Endothelial cell of umbilical vein (primary cell): ENCODE measurements at regions not wholly inside any gene's neighbourhood (a gene's known extent, or its start where the extent isn't known, plus 50 kb on each side); places are given as distances from the start of the nearest gene placed in this dataset.

Experiments
- BruUV-seq: library from RNA; stranded (reverse); fragments of 400-500 nt; replicated peaks from 2 replicates; lab custom pipeline; 2021; lab: Mats Ljungman, UMichigan
- CTCF ChIA-PET: fragments of 300-600, 350-600 bp; sonication (Branson Sonifier 250); formaldehyde crosslinking; loops from one replicate; lab custom pipeline; 2021; ENCODE audit warnings: antibody characterized with exemption, inconsistent platforms; lab: Charles Lee
- POLR2A ChIA-PET: fragments of 300-600, 350-600 bp; sonication (Branson Sonifier 250); formaldehyde crosslinking; loops from one replicate; lab custom pipeline; 2021; ENCODE audit warnings: antibody characterized with exemption, inconsistent platforms; lab: Charles Lee
- DNase-seq: peaks from one replicate; pipeline ENCODE4 v3.0.0-alpha.2; 2011; ENCODE audit warnings: low read depth, low spot score
- FAIRE-seq: peaks from 2 replicates; lab custom pipeline; 2011; peaks lifted over from hg19 to GRCh38; lab: Jason Lieb, UNC
- H2AFZ ChIP-seq: 2 replicates; pipeline ENCODE4 v1.6.0; 2012; ENCODE audit warnings: low read depth, low read length, control low read depth, inconsistent platforms
- H3K27ac ChIP-seq: 2 replicates; pipeline ENCODE4 v1.5.1; 2011; ENCODE audit warnings: low read depth, mild to moderate bottlenecking, control low read depth, low read length, moderate library complexity; ENCODE audit not compliant: insufficient read depth
- H3K27me3 ChIP-seq, 2 experiments: 2 replicates each; pipeline versions ENCODE4 v1.6.0 to v1.6.1; 2011; ENCODE audit warnings: low read length in 2 of 2, mixed read lengths in 1 of 2; ENCODE audit not compliant: control insufficient read depth in 2 of 2, insufficient read depth in 2 of 2
- H3K36me3 ChIP-seq, 2 experiments: 2 replicates in 1 of 2; 3 replicates in 1 of 2; pipeline ENCODE4 v1.5.1; 2011; ENCODE audit warnings: low read length in 2 of 2, mild to moderate bottlenecking in 1 of 2, moderate library complexity in 1 of 2; ENCODE audit not compliant: control insufficient read depth in 2 of 2, insufficient read depth in 2 of 2; ENCODE audit errors: extremely low read depth in 1 of 2
- H3K4me1 ChIP-seq: 3 replicates; pipeline ENCODE4 v1.5.1; 2011; ENCODE audit warnings: mild to moderate bottlenecking, low read length; ENCODE audit not compliant: control insufficient read depth, insufficient read depth; ENCODE audit errors: extremely low read depth
- H3K4me2 ChIP-seq: 2 replicates; pipeline ENCODE4 v1.6.1; 2011; ENCODE audit warnings: low read length, control low read depth, mixed read lengths; ENCODE audit not compliant: insufficient read depth
- H3K4me3 ChIP-seq, 3 experiments: fragments of 200-600 bp in 1 of 3; sonication (generic), shearing (Covaris generic) in 1 of 3; replicated peaks in 1 of 3; 2 replicates each; pipeline ENCODE4 v1.5.1; 2011 to 2016; ENCODE audit warnings: control low read depth in 3 of 3, low read length in 3 of 3, mild to moderate bottlenecking in 2 of 3, inconsistent platforms in 1 of 3, low read depth in 1 of 3, moderate library complexity in 1 of 3; ENCODE audit not compliant: insufficient read depth in 1 of 3
- H3K79me2 ChIP-seq: 2 replicates; pipeline ENCODE4 v1.6.0; 2012; ENCODE audit warnings: low read length, inconsistent platforms; ENCODE audit not compliant: control insufficient read depth, insufficient read depth
- H3K9ac ChIP-seq: replicated peaks from 2 replicates; pipeline ENCODE3; 2011; ENCODE audit warnings: low read length, control low read depth; ENCODE audit not compliant: insufficient read depth; ENCODE audit errors: extremely low read depth
- H3K9me1 ChIP-seq: replicated peaks from 3 replicates; pipeline ENCODE4 v1.6.0; 2011; ENCODE audit warnings: mild to moderate bottlenecking, low read length; ENCODE audit not compliant: control insufficient read depth, insufficient read depth; ENCODE audit errors: extremely low read depth
- H3K9me3 ChIP-seq: replicated peaks from 2 replicates; pipeline ENCODE4 v1.5.1; 2012; ENCODE audit warnings: low read length, inconsistent platforms; ENCODE audit not compliant: control insufficient read depth, insufficient read depth
- H4K20me1 ChIP-seq: replicated peaks from 2 replicates; pipeline ENCODE3; 2011; ENCODE audit warnings: mild to moderate bottlenecking, low read length; ENCODE audit not compliant: control insufficient read depth, insufficient read depth; ENCODE audit errors: extremely low read depth
- CTCF ChIP-seq, 2 donors: IDR thresholded peaks; 1 replicate in 1 of 2; 2 replicates in 1 of 2; pipeline ENCODE4 v1.5.1; 2011; ENCODE audit warnings: low read length in 2 of 2, mild to moderate bottlenecking in 2 of 2, moderate library complexity in 2 of 2, control low read depth in 1 of 2, inconsistent platforms in 1 of 2, low read depth in 1 of 2; ENCODE audit not compliant: insufficient read depth in 1 of 2; ENCODE audit errors: extremely low read depth in 1 of 2
- EZH2 ChIP-seq: IDR thresholded peaks from 2 replicates; pipeline ENCODE4 v1.6.1; 2012; ENCODE audit warnings: borderline replicate concordance, low read depth, mild to moderate bottlenecking, moderate library complexity, low read length, inconsistent platforms; ENCODE audit not compliant: severe bottlenecking
- FOS ChIP-seq: IDR thresholded peaks from 2 replicates; pipeline ENCODE4 v1.6.1; 2011; ENCODE audit warnings: mild to moderate bottlenecking, low read length, moderate library complexity, borderline replicate concordance; ENCODE audit not compliant: insufficient read depth
- GATA2 ChIP-seq: IDR thresholded peaks from 2 replicates; pipeline ENCODE4 v1.7.0; 2011; ENCODE audit warnings: low read depth, mild to moderate bottlenecking, moderate library complexity, mixed read lengths, low read length; ENCODE audit not compliant: insufficient read length, insufficient read depth
- JUN ChIP-seq: IDR thresholded peaks from 2 replicates; pipeline ENCODE4 v1.6.1; 2011; ENCODE audit warnings: borderline replicate concordance, low read depth; ENCODE audit not compliant: insufficient read length, insufficient read depth
- MAX ChIP-seq: IDR thresholded peaks from 2 replicates; pipeline ENCODE4 v1.6.1; 2011; ENCODE audit not compliant: insufficient read depth, insufficient read length
- MYC ChIP-seq: IDR thresholded peaks from one replicate; pipeline ENCODE4 v1.6.1; 2011; ENCODE audit warnings: mild to moderate bottlenecking, low read depth, low read length
- POLR2A ChIP-seq: IDR thresholded peaks from 2 replicates; pipeline ENCODE4 v1.6.1; 2012; ENCODE audit warnings: low read depth, mild to moderate bottlenecking, control low read depth, low read length
- POLR2AphosphoS5 ChIP-seq: IDR thresholded peaks from 2 replicates; pipeline ENCODE4 v1.6.1; 2012; ENCODE audit warnings: low read depth, mild to moderate bottlenecking, control low read depth, low read length, moderate library complexity; ENCODE audit not compliant: insufficient read depth
- dilution Hi-C: fragments of 300-500 bp; cut with MboI; formaldehyde crosslinking; loops from one replicate; pipeline ENCODE4 v1.15.0; 2019; ENCODE audit warnings: low sequenced_read_pairs; ENCODE audit not compliant: extremely low pct_ligation_motif_present
- intact Hi-C: fragments of 100-400 bp; cut with micrococcal nuclease; formaldehyde crosslinking; loops from one replicate; pipeline ENCODE4 v1.10.0; 2022

- Histone ChIP-seq H3K9me1 (no peaks in the 10 kb centered on the region), H4K20me1 (no peaks in the 10 kb centered on the region), H3K9me3 (peaks cover 7% of the 10 kb centered on the region), H3K79me2 (no peaks in the 10 kb centered on the region), H2AFZ (no peak overlapping the region), H3K4me1 (no peaks in the 10 kb centered on the region), H3K27me3 (no peaks in the 10 kb centered on the region), H3K36me3 (no peaks in the 10 kb centered on the region), H3K27ac (no peak overlapping the region), H3K9ac (no peak overlapping the region), H3K4me3 (no peak overlapping the region), H3K4me2 (no peak overlapping the region)
- ChIA-PET POLR2A (no interaction called here), CTCF (no interaction called here)
- dilution Hi-C loops (no loop called here), intact Hi-C loops (no loop called here)
- DNase-seq (no peak), FAIRE-seq (no peak)
- BruUV-seq, result no TSS peak
- no peak for TF ChIP-seq MYC
- TF ChIP-seq FOS, result no peak
- TF ChIP-seq GATA2, result no peak
- TF ChIP-seq POLR2AphosphoS5, result no peak
- TF ChIP-seq POLR2A, result no peak
- TF ChIP-seq JUN, result no peak
- no peak for TF ChIP-seq EZH2
- no peak for TF ChIP-seq CTCF (IDR thresholded peaks at IDR 0.05; ENCODE audit: extremely low read depth in 1 of 2, insufficient read depth in 1 of 2, low read depth in 1 of 2, low read length in 2 of 2)
- TF ChIP-seq MAX, result no peak
Measured at GRCh38 chr22:48843640-48844039, 984.0 kb downstream of the BRD1 start.
